Transverse colon (tissue), 4 donors: ENCODE measurements at regions not wholly inside any gene's neighbourhood (a gene's known extent, or its start where the extent isn't known, plus 50 kb on each side); places are given as distances from the start of the nearest gene placed in this dataset.

Source experiments
- DNase-seq: peaks from one replicate; pipeline ENCODE4 v3.0.0-alpha.2; 2019
- H3K27ac ChIP-seq, 4 donors: fragments of 200-600 bp; sonication (generic); 2 replicates each; pipeline ENCODE4 v1.5.1; 2016 to 2018; ENCODE audit warnings: inconsistent platforms in 4 of 4
- H3K27me3 ChIP-seq: fragments of 200-600 bp; sonication (generic); 2 replicates; pipeline ENCODE4 v1.5.1; 2017; ENCODE audit warnings: inconsistent platforms
- H3K36me3 ChIP-seq, 4 donors: fragments of 200-600 bp; sonication (generic); 2 replicates each; pipeline ENCODE4 v1.5.1; 2017 to 2019; ENCODE audit warnings: inconsistent platforms in 4 of 4
- H3K4me1 ChIP-seq, 4 donors: fragments of 200-600 bp; sonication (generic); 2 replicates each; pipeline ENCODE4 v1.5.1; 2017 to 2020; ENCODE audit warnings: inconsistent platforms in 4 of 4
- H3K4me3 ChIP-seq, 4 donors: fragments of 200-600 bp; sonication (generic); 1 replicate in 1 of 4; 2 replicates in 3 of 4; pipeline versions ENCODE4 v1.5.1 to v1.6.1; 2017 to 2019; ENCODE audit warnings: inconsistent platforms in 4 of 4
- H3K9me3 ChIP-seq, 2 donors: fragments of 200-600 bp; sonication (generic); 2 replicates each; pipeline ENCODE4 v1.5.1; 2017 to 2019; ENCODE audit warnings: inconsistent platforms in 2 of 2
- EP300 ChIP-seq: sonication (generic); formaldehyde crosslinking; IDR thresholded peaks from one replicate; pipeline ENCODE4 v1.6.1; 2017; ENCODE audit warnings: antibody characterized with exemption, low read depth
- POLR2A ChIP-seq: fragments of 450-650 bp; IDR thresholded peaks from one replicate; pipeline ENCODE4 v1.6.1; 2016; ENCODE audit warnings: antibody characterized with exemption, mild to moderate bottlenecking, moderate library complexity
- POLR2AphosphoS5 ChIP-seq, 3 donors: sonication (generic); formaldehyde crosslinking; IDR thresholded peaks; one replicate each; pipeline ENCODE4 v1.6.1; 2016; ENCODE audit warnings: antibody characterized with exemption in 3 of 3
- WGBS, 2 donors: methylation state at CpG; one replicate each; pipeline ENCODE4 v1.1.5; 2018; ENCODE audit warnings: low coverage in 1 of 2; 5-methylcytosine and 5-hydroxymethylcytosine counted together
- in situ Hi-C, 4 donors: fragments of 200-750 bp; cut with MboI; loops; one replicate each; pipeline versions ENCODE4 v1.15.0 to v1.15.1; 2017; ENCODE audit warnings: low sequenced_read_pairs in 3 of 4, low pct_ligation_motif_present in 1 of 4, low pct_unique_long_range_greater_than_20kb in 1 of 4
- intact Hi-C: fragments of 100-400 bp; cut with DNase I; formaldehyde crosslinking; loops from one replicate; pipeline ENCODE4 v1.15.1; 2023; ENCODE audit warnings: low total_unique reads
- TF ChIP-seq, protein P1 (sequence below), 5 experiments: fragments of 200-600 bp in 3 of 5; fragments of 450-650 bp in 2 of 5; sonication (generic) in 3 of 5; IDR thresholded peaks; 1 replicate in 2 of 5; 2 replicates in 3 of 5; pipeline ENCODE4 v1.5.1; 2016 to 2017; ENCODE audit warnings: antibody characterized with exemption in 5 of 5, inconsistent platforms in 3 of 5, mild to moderate bottlenecking in 2 of 5, moderate library complexity in 1 of 5

DNA sequence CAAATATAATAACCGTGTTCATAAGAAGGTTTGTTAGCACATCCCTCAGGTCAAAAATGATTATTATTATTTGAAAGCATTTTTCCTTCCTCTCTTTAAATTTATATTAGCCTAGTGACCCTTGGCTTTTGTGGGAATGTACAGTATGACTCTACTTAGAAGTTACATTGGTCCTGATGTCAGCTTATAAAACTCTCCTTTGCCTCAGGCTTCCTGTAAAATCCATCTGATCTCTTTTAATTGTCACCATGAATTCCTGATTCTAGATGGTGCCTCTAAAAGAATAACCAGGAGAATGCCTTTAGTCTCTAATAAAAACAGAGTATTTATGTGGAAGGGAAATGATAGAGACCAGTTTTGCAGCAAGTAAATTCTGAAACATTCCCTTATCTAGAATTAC is 1134.4 kb downstream of the XPNPEP1 start:
- Histone ChIP-seq H3K36me3 (no peaks in the 10 kb centered on the region), H3K4me1 (no peaks in the 10 kb centered on the region), H3K27me3 (no peaks in the 10 kb centered on the region), H3K27ac (no peak overlapping the region), H3K9me3 (peaks cover 0 to 4% of the 10 kb centered on the region in 2 donors), H3K4me3 (no peak overlapping the region)
- DNase-seq: no peak
- in situ Hi-C loops (no loop called here), intact Hi-C loops (no loop called here)
- TF ChIP-seq POLR2A (no peak), EP300 (no peak), POLR2AphosphoS5 (IDR thresholded peaks at IDR 0.05) (no peak)
- TF ChIP-seq, protein P1, sequence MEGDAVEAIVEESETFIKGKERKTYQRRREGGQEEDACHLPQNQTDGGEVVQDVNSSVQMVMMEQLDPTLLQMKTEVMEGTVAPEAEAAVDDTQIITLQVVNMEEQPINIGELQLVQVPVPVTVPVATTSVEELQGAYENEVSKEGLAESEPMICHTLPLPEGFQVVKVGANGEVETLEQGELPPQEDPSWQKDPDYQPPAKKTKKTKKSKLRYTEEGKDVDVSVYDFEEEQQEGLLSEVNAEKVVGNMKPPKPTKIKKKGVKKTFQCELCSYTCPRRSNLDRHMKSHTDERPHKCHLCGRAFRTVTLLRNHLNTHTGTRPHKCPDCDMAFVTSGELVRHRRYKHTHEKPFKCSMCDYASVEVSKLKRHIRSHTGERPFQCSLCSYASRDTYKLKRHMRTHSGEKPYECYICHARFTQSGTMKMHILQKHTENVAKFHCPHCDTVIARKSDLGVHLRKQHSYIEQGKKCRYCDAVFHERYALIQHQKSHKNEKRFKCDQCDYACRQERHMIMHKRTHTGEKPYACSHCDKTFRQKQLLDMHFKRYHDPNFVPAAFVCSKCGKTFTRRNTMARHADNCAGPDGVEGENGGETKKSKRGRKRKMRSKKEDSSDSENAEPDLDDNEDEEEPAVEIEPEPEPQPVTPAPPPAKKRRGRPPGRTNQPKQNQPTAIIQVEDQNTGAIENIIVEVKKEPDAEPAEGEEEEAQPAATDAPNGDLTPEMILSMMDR (IDR thresholded peaks at IDR 0.05): no peak
- WGBS, 2 donors: 67 to 74% methylated on average over 1 of the region's 1 CpG

DNA sequence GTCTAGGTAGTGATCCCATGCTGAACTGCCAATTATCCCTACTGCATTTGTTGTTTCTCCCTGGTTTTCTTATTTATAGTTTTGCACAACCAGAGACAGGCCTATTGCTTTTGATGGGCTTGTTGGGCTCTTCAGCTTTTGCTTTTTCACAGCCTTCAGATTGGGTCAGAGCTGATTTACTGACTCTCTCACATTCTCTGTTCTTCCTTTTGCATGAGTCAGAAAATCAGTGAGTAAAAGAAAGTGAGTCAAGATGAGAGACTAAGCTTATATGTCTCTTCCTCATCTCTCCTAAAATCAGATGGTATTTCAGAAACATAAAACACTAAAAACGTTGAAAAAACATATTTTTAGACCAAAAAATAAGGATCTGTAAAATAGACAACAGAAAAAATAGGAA is 1135.4 kb downstream of the XPNPEP1 start:
- H3K27ac ChIP-seq: no peak overlapping the region
- no peaks in the 10 kb centered on the region for H3K36me3 ChIP-seq
- TF ChIP-seq, protein P1 (IDR thresholded peaks at IDR 0.05): no peak
- TF ChIP-seq POLR2AphosphoS5 (IDR thresholded peaks at IDR 0.05): no peak
- TF ChIP-seq POLR2A: no peak
- no peak for TF ChIP-seq EP300
- intact Hi-C loops (no loop called here), in situ Hi-C loops (no loop called here)
- DNase-seq: no peak
- H3K27me3 ChIP-seq: no peaks in the 10 kb centered on the region
- WGBS, 2 donors: 23 to 25% methylated on average over 1 of the region's 1 CpG
- no peak overlapping the region for H3K4me3 ChIP-seq
- peaks cover 0 to 4% of the 10 kb centered on the region in 2 donors for H3K9me3 ChIP-seq
- no peaks in the 10 kb centered on the region for H3K4me1 ChIP-seq

DNA sequence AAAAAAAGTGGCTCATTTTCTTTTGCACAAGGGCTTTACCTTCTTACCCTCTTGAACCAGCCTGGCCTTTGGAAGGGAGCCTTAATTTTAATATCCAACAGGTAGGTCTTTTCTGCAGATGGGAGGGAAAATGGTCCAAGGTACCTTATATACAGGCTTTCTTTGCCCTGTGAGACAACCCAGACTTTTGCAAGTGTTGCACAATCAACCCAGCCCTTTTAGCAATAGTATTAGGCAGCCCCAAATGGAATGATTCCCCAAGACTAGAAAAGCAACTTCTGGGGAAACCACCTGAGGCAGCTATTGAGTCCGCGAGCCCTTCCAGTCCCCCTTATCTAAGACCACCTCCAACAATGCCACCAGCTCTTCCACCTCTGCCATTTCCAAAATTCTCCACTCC is 1138.3 kb downstream of the XPNPEP1 start:
- H3K4me3 ChIP-seq: no peak overlapping the region
- H3K4me1 ChIP-seq: no peaks in the 10 kb centered on the region
- intact Hi-C loops (no loop called here), in situ Hi-C loops (no loop called here)
- TF ChIP-seq, protein P1 (IDR thresholded peaks at IDR 0.05): no peak
- TF ChIP-seq POLR2AphosphoS5 (IDR thresholded peaks at IDR 0.05): no peak
- no peak for TF ChIP-seq EP300
- no peak for TF ChIP-seq POLR2A
- no peaks in the 10 kb centered on the region for H3K36me3 ChIP-seq
- no peaks in the 10 kb centered on the region for H3K27me3 ChIP-seq
- no peak for DNase-seq
- H3K27ac ChIP-seq: no peak overlapping the region
- WGBS, 2 donors: 93% methylated on average over 2 of the region's 2 CpGs; no CpG with 5 or more reads in 1 of the 2 donors
- H3K9me3 ChIP-seq: peaks cover 0 to 4% of the 10 kb centered on the region in 2 donors

DNA sequence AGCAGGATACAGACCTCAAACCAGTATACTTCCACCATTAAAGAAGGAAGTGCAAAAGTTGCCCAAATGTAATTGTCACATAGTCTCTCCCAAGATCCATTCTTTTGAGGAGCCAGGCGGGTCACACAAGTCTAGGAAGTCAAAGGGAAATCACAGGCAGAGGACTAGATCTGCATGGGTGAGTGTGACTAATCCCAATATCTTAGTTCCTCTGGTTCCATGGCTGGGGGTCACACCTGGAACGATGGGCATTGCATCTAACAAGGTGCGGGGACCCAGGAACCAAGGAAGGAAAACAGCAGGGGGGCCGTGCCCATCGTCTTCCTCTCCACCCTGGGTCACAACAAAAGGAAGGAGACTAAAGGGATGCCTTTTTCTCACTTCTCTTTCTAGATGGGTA is 1138.8 kb downstream of the XPNPEP1 start:
- H3K4me1 ChIP-seq: no peaks in the 10 kb centered on the region
- no peak overlapping the region for H3K27ac ChIP-seq
- H3K4me3 ChIP-seq: no peak overlapping the region
- TF ChIP-seq, protein P1 (IDR thresholded peaks at IDR 0.05): no peak
- TF ChIP-seq POLR2A (no peak), POLR2AphosphoS5 (IDR thresholded peaks at IDR 0.05) (no peak), EP300 (no peak)
- intact Hi-C loops: no loop called here
- DNase-seq: no peak
- H3K36me3 ChIP-seq: no peaks in the 10 kb centered on the region
- H3K9me3 ChIP-seq: peaks cover 0 to 4% of the 10 kb centered on the region in 2 donors
- H3K27me3 ChIP-seq: no peaks in the 10 kb centered on the region
- 80 to 84% methylated on average over 1 to 5 of the region's 5 CpGs for WGBS, 2 donors
- in situ Hi-C loops: no loop called here
